ENCODE measurements at regions not wholly inside any gene's neighbourhood (a gene's known extent, or its start where the extent isn't known, plus 50 kb on each side); places are given as distances from the start of the nearest gene placed in this dataset.

- H3K4me3 ChIP-seq: no peak overlapping the region
- H3K4me3 Mint-ChIP-seq: no peak overlapping the region
- TF ChIP-seq, protein P1, sequence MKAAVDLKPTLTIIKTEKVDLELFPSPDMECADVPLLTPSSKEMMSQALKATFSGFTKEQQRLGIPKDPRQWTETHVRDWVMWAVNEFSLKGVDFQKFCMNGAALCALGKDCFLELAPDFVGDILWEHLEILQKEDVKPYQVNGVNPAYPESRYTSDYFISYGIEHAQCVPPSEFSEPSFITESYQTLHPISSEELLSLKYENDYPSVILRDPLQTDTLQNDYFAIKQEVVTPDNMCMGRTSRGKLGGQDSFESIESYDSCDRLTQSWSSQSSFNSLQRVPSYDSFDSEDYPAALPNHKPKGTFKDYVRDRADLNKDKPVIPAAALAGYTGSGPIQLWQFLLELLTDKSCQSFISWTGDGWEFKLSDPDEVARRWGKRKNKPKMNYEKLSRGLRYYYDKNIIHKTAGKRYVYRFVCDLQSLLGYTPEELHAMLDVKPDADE (IDR thresholded peaks at IDR 0.05): no peak
- TF ChIP-seq EZH2phosphoT487 (IDR thresholded peaks at IDR 0.05; ENCODE audit: unreplicated experiment): no peak
- H3K9me3 Mint-ChIP-seq: no peaks in the 10 kb centered on the region
- no peaks in the 10 kb centered on the region for H3K36me3 ChIP-seq (ENCODE audit: insufficient read depth)
- H3K79me2 ChIP-seq (replicated peaks; ENCODE audit: insufficient read depth): no peaks in the 10 kb centered on the region
- no peaks in the 10 kb centered on the region for H3K36me3 Mint-ChIP-seq (ENCODE audit: low read depth)
- no peak overlapping the region for H3K27ac Mint-ChIP-seq
- H3F3A ChIP-seq (replicated peaks; ENCODE audit: low read depth): no peaks in the 10 kb centered on the region
- H3K27ac ChIP-seq (ENCODE audit: low read depth): no peak overlapping the region
- ATAC-seq (no peak), DNase-seq (ENCODE audit: low spot score) (no peak)
- H4K20me1 ChIP-seq (replicated peaks; ENCODE audit: insufficient read depth): no peaks in the 10 kb centered on the region
- H3K4me1 ChIP-seq (ENCODE audit: insufficient read depth): no peaks in the 10 kb centered on the region
- H3K27me3 Mint-ChIP-seq (ENCODE audit: insufficient read depth, low read depth, poor library complexity): no peaks in the 10 kb centered on the region
- H2AFZ ChIP-seq: no peak overlapping the region
- no peak overlapping the region for H3K4me2 ChIP-seq
- H3K4me1 Mint-ChIP-seq: no peaks in the 10 kb centered on the region
- H3K9me2 ChIP-seq (ENCODE audit: insufficient read depth): peaks cover 9% of the 10 kb centered on the region
- H3K27me3 ChIP-seq (ENCODE audit: insufficient read depth): no peaks in the 10 kb centered on the region
These were observed 185.5 kb upstream of the CPEB2 start for GRCh38 chr4:14816623-14817261.

GRCh38 chr4:14824189-14824588 is 178.1 kb upstream of the CPEB2 start:
- ATAC-seq (no peak), DNase-seq (ENCODE audit: low spot score) (no peak)
- Mint-ChIP-seq H3K27ac (no peak overlapping the region), H3K4me3 (no peak overlapping the region), H3K36me3 (ENCODE audit: low read depth) (no peaks in the 10 kb centered on the region), H3K27me3 (ENCODE audit: insufficient read depth, low read depth, poor library complexity) (peaks cover 6% of the 10 kb centered on the region), H3K9me3 (no peaks in the 10 kb centered on the region), H3K4me1 (no peaks in the 10 kb centered on the region)
- Histone ChIP-seq H3K27me3 (ENCODE audit: insufficient read depth) (no peaks in the 10 kb centered on the region), H3K27ac (ENCODE audit: low read depth) (no peak overlapping the region), H3K4me1 (ENCODE audit: insufficient read depth) (no peaks in the 10 kb centered on the region), H2AFZ (no peak overlapping the region), H3K4me2 (no peak overlapping the region), H3F3A (replicated peaks; ENCODE audit: low read depth) (no peaks in the 10 kb centered on the region), H3K9me2 (ENCODE audit: insufficient read depth) (0 out of 2 replicates have a peak, but pooled peaks cover 11% of the 10 kb centered on the region), H3K79me2 (replicated peaks; ENCODE audit: insufficient read depth) (no peaks in the 10 kb centered on the region), H3K36me3 (ENCODE audit: insufficient read depth) (no peaks in the 10 kb centered on the region), H4K20me1 (replicated peaks; ENCODE audit: insufficient read depth) (no peaks in the 10 kb centered on the region), H3K4me3 (no peak overlapping the region)
- TF ChIP-seq STAT1 (IDR thresholded peaks at IDR 0.05; ENCODE audit: unreplicated experiment) (no peak), CREB1 (CRISPR knock-in tag; IDR thresholded peaks at IDR 0.05; ENCODE audit: low read depth) (no peak), EZH2 (IDR thresholded peaks at IDR 0.05; ENCODE audit: low read depth, unreplicated experiment) (no peak), JUNB (IDR thresholded peaks at IDR 0.05; ENCODE audit: unreplicated experiment) (no peak), CTCF (conservative IDR thresholded peaks at IDR 0.05; ENCODE audit: low read depth in 2 of 2) (no peak), ZNF114 (CRISPR knock-in tag; IDR thresholded peaks at IDR 0.05) (no peak), NANOG (IDR thresholded peaks at IDR 0.05; ENCODE audit: borderline replicate concordance) (no peak), EZH2phosphoT487 (IDR thresholded peaks at IDR 0.05; ENCODE audit: unreplicated experiment) (no peak), POLR2AphosphoS5 (IDR thresholded peaks at IDR 0.05; ENCODE audit: low read depth) (no peak)
- TF ChIP-seq, protein P2, sequence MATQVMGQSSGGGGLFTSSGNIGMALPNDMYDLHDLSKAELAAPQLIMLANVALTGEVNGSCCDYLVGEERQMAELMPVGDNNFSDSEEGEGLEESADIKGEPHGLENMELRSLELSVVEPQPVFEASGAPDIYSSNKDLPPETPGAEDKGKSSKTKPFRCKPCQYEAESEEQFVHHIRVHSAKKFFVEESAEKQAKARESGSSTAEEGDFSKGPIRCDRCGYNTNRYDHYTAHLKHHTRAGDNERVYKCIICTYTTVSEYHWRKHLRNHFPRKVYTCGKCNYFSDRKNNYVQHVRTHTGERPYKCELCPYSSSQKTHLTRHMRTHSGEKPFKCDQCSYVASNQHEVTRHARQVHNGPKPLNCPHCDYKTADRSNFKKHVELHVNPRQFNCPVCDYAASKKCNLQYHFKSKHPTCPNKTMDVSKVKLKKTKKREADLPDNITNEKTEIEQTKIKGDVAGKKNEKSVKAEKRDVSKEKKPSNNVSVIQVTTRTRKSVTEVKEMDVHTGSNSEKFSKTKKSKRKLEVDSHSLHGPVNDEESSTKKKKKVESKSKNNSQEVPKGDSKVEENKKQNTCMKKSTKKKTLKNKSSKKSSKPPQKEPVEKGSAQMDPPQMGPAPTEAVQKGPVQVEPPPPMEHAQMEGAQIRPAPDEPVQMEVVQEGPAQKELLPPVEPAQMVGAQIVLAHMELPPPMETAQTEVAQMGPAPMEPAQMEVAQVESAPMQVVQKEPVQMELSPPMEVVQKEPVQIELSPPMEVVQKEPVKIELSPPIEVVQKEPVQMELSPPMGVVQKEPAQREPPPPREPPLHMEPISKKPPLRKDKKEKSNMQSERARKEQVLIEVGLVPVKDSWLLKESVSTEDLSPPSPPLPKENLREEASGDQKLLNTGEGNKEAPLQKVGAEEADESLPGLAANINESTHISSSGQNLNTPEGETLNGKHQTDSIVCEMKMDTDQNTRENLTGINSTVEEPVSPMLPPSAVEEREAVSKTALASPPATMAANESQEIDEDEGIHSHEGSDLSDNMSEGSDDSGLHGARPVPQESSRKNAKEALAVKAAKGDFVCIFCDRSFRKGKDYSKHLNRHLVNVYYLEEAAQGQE (IDR thresholded peaks at IDR 0.05; ENCODE audit: unreplicated experiment): no peak

Measured in GM23338 (cell line).